ENCODE measurements at regions not wholly inside any gene's neighbourhood (a gene's known extent, or its start where the extent isn't known, plus 50 kb on each side); places are given as distances from the start of the nearest gene placed in this dataset.

- DNase-seq: no peak
These were observed 439.8 kb upstream of the JARID2 start for GRCh38 chr6:14806101-14806500.

- no peak for DNase-seq
These were observed 438.7 kb upstream of the JARID2 start for GRCh38 chr6:14807130-14807529.

DNA sequence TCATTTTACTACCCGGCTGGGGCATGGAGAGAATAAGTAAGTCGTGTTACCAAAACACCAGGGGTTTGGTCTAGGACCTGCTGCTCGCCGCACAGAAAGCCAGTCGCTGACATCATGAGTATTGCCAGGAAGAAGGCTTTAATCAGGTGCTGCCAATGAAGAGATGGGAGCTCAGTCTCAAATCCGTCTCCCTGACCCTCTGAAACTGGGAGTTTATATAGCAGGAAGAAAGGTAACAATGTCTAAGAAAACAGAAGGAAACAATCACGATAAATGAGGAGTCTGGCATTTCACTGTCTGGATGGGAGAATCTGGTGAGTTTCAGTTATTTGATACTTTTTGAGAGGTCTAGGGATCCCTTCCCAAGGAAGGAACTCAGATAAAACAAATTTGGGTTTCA is 437.9 kb upstream of the JARID2 start:
- no peak for DNase-seq

GRCh38 chr6:14810021-14810420 is 435.8 kb upstream of the JARID2 start:
- DNase-seq: no peak

- DNase-seq: no peak
These were observed 434.0 kb upstream of the JARID2 start for GRCh38 chr6:14811775-14812428.

- no peak for DNase-seq
These were observed 431.9 kb upstream of the JARID2 start for GRCh38 chr6:14814016-14814415.

DNA sequence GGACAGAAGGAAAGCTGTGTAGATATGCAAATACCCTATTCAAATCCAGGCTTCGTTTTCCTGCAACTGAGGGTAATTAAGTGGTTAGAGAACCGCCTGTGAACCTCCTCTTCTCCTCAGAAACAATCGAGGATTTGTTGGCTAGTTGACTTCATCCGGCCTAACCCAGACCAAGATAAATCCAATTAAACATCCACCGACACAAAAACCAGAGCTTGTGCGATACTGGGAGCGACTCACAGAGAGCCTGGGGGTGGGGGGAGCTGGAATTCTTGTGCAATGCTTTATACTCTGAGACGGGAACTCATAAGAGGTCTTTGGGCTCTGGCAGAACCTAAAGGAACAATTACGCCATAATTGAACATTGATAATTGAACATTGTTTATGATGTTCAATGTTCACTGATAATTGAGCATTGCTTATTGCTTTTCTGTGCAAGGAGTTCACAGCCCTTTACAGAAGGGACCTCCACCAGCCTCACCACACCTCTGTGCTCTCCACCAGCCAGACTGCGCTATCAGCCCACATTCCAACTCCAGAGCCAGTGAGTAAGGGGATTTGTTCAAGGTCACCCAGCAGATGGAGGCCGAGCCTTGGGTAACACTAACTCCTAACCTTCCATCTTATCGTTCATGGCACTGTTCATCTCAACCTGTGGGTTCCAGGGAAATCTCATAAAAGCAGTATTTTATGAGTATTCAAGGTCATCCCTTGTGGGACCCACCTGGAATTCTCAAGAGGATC is 429.6 kb upstream of the JARID2 start:
- DNase-seq: no peak

DNA sequence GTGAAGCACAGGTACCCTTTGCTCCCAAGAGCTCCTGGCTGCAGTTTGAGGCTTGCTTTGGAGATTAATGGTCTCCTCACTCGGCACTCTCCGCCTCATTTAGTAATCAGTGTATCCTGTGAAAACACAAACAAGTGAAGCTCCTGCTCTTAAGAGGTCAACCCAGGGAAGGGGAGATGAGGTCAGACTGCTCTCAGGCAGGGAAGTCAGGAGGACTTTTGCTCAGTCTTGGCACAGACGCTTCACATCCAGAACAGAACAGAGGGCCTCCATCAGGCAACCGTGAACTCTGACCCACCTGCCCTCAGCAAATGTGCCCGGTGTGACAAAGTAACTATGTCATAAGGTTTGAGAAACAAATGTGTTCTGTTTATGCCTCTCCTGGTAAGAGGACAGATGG is 428.8 kb upstream of the JARID2 start:
- no peak for DNase-seq

- DNase-seq: no peak
These were observed 427.4 kb upstream of the JARID2 start for GRCh38 chr6:14818422-14818884.

DNA sequence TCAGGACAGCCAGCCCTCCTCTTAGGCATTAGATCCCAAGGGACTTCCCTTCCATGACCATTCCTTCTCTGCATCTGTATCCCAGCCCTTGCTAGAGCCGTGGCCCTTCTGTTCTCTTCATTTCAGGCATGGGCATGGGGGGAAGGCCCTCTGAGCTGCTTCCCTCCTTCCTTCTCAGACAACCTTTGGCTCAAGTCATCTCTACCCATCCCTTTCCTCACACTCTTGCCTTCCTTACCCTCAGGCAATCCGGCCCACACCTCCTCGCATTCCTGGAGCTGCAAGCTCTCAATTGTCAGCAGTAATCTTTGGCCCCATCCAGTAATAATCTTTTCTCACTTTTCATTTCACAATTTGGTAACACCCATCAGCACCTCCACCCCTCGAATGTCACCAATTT is 426.9 kb upstream of the JARID2 start:
- no peak for DNase-seq

DNA sequence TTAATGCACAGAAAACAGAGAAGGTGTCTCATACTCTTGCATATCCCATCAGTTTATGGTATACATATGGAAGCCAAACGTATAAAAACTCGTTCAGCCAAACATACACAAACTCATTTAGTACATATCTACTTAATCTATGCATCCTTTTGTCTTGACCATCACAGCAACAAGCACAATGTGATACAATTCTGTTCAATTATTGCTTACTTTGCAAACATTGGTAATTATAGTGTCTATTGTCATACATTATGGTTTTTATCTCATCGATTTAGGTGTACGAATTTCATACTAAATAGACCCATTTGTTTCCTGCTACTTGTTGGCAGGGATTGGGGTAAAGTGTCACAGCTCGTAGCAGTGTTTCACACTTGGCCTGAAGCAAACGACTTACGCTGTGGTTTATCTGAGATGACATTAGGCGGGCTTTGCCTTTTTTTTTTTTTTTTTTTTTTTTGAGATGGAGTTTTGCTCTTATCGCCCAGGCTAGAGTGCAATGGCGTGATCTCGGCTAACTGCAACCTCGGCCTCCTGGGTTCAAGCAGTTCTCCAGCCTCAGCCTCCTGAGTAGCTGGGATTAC is 425.9 kb upstream of the JARID2 start:
- no peak for DNase-seq

DNA sequence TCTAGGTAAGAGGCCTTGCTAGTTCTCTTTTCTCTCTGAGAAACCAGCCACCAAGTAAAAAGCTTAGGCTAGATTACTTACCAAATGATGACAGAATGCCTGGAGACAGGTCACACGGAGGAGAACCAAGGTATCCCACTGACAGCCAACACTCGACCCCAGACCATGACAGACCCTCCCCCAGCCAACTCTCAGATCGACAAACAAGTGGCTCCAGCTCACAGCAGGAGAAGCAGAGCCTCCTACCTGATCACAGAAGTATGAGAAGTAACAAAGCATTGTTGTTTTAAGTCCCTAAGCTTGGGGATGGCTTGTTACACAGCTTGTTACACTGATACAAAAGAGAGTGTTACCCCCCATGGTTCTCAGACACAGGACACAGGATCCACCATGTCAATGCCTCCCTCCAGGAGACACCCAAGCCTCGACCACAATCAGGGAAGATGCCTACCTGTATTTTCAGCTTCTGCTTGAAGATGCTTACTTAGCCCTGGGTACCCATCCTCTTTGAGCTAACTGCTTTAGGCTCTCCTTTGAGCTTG is 423.8 kb upstream of the JARID2 start:
- DNase-seq: no peak

GRCh38 chr6:14822679-14823078 is 423.2 kb upstream of the JARID2 start:
- no peak for DNase-seq

DNA sequence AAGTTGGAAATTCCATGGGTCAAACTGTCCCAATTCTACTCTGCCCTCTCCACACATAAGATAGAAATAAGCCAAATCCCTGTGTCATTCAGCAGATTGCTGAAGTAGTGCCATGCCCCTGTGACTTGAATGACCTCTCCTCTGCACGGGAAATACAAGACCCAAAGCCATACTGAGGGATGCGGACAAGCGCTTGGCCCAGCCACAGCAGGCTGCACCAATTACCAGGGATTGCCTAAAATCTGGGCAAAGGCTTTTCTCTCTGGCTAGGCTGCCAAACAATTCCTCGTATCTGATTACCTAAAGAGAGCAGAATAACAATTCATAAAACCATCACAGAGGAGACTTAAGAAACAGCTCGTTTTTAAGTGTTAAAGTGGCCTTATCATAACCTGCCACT is 421.8 kb upstream of the JARID2 start:
- DNase-seq: no peak

GRCh38 chr6:14824484-14825275 is 421.2 kb upstream of the JARID2 start:
- no peak for DNase-seq

- DNase-seq: no peak
These were observed 419.4 kb upstream of the JARID2 start for GRCh38 chr6:14826456-14826855.

GRCh38 chr6:14827354-14827753 is 418.5 kb upstream of the JARID2 start:
- no peak for DNase-seq

DNA sequence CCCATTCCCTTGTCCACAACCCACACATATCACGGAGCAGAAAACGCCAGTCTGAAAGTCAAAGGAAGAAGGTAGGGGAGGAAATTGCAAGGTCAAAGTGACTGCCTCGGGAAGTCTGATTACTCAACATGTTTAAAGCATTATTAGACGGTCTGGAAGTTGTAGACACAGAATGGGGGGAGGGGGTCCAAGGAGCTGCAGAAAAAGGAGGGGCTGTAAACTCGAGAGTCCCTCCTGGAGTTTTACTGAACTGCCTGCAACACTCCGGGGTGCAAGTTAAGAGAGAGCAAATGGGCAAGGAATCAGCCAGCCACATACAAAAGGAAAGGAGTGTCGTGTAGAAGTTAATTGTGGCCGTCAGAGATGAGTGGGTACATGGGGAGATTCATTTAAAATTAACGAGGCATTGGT is 417.7 kb upstream of the JARID2 start:
- no peak for DNase-seq

- DNase-seq: no peak
These were observed 414.8 kb upstream of the JARID2 start for GRCh38 chr6:14831070-14831469.

GRCh38 chr6:14831937-14832336 is 413.9 kb upstream of the JARID2 start:
- DNase-seq: no peak

- no peak for DNase-seq
These were observed 413.4 kb upstream of the JARID2 start for GRCh38 chr6:14832427-14832826.

All from right lung (tissue), 2 donors.